ENCODE measurements at regions not wholly inside any gene's neighbourhood (a gene's known extent, or its start where the extent isn't known, plus 50 kb on each side); places are given as distances from the start of the nearest gene placed in this dataset.

DNA sequence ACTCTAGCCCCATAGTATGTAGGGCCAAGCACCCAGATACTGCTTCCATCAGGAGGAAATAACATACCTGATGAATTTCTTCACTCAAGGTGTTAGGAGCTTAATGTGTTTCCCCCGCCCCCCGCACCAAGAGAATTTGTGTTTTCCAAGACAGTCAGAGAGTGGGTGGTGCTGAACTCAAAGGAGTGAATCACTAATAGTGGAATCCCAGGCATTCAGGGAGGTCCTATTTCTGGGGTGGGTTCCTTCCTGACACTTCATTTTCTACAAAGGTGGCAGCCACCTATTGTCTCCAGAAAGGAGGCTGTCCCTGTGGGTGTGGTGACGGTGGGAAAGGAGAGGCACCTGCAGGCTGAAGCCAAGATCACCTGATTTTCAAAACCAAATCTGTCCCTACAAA, 50.8 kb upstream of the ELF5 start:
- no peak overlapping the region for H3K4me3 ChIP-seq (ENCODE audit: low read depth, low read length)
- no peak for TF ChIP-seq CTCF (IDR thresholded peaks at IDR 0.05; ENCODE audit: insufficient read depth, low read depth, low read length, missing control alignments)
- no peak for DNase-seq (ENCODE audit: low read depth)

- H3K4me3 ChIP-seq (ENCODE audit: low read depth, low read length): no peak overlapping the region
- no peak for DNase-seq (ENCODE audit: low read depth)
- TF ChIP-seq CTCF (IDR thresholded peaks at IDR 0.05; ENCODE audit: insufficient read depth, low read depth, low read length, missing control alignments): no peak
Observed at GRCh38 chr11:34564807-34565241, 51.2 kb upstream of the ELF5 start.

GRCh38 chr11:34565417-34566207, 52.0 kb upstream of the ELF5 start:
- TF ChIP-seq CTCF (IDR thresholded peaks at IDR 0.05; ENCODE audit: insufficient read depth, low read depth, low read length, missing control alignments): peak; percentile 59
- no peak overlapping the region for H3K4me3 ChIP-seq (ENCODE audit: low read depth, low read length)
- peak; percentile 35 for DNase-seq (ENCODE audit: low read depth)

- TF ChIP-seq CTCF (IDR thresholded peaks at IDR 0.05; ENCODE audit: insufficient read depth, low read depth, low read length, missing control alignments): no peak
- no peak for DNase-seq (ENCODE audit: low read depth)
- H3K4me3 ChIP-seq (ENCODE audit: low read depth, low read length): no peak overlapping the region
Observed at GRCh38 chr11:34566208-34566551, 52.6 kb upstream of the ELF5 start.

- no peak for TF ChIP-seq CTCF (IDR thresholded peaks at IDR 0.05; ENCODE audit: insufficient read depth, low read depth, low read length, missing control alignments)
- DNase-seq (ENCODE audit: low read depth): no peak
- H3K4me3 ChIP-seq (ENCODE audit: low read depth, low read length): no peak overlapping the region
Observed at GRCh38 chr11:34566736-34567135, 53.1 kb upstream of the ELF5 start.

DNA sequence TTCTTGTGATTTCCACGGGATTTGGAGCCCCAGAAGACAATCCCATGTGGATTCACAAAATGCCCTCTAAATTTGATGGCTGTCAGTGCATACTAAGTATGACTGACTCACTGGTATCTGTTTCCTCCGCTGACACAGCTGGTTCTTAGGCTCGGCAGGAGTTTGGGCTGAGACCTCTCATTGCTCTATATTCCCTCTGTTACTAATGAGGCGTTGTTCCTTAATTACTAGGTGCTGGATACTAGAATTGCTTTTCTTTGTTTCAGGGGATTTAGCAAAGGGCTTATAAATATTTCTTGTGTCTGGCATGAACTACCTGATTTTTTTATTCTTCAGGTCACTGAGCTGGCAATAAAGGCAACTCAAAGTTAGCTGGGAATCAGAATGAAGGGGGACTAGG, 53.2 kb upstream of the EHF start:
- DNase-seq (ENCODE audit: low read depth): no peak
- no peak overlapping the region for H3K4me3 ChIP-seq (ENCODE audit: low read depth, low read length)
- no peak for TF ChIP-seq CTCF (IDR thresholded peaks at IDR 0.05; ENCODE audit: insufficient read depth, low read depth, low read length, missing control alignments)

- no peak overlapping the region for H3K4me3 ChIP-seq (ENCODE audit: low read depth, low read length)
- no peak for DNase-seq (ENCODE audit: low read depth)
- TF ChIP-seq CTCF (IDR thresholded peaks at IDR 0.05; ENCODE audit: insufficient read depth, low read depth, low read length, missing control alignments): no peak
Observed at GRCh38 chr11:34570584-34570983, 50.3 kb upstream of the EHF start.

Measured in GM12865 (cell line).